IMR-90 (cell line): ENCODE measurements at regions not wholly inside any gene's neighbourhood (a gene's known extent, or its start where the extent isn't known, plus 50 kb on each side); places are given as distances from the start of the nearest gene placed in this dataset.

Source experiments
- ATAC-seq: fragments of 200-7000 bp; cut with Tn5 transposase; 2 replicates; pipeline ENCODE4 v1.9.1; 2020; ENCODE audit warnings: low read depth, mild to moderate bottlenecking, moderate library complexity
- BruUV-seq: library from RNA; stranded (reverse); fragments of 400-500 nt; replicated peaks from 2 replicates; lab custom pipeline; 2021; lab: Mats Ljungman, UMichigan
- CTCF ChIA-PET: fragments of 300-600 bp; formaldehyde crosslinking; extraction: SDS; loops from one replicate; lab custom pipeline; 2021; ENCODE audit warnings: antibody characterized with exemption; lab: Yijun Ruan, JAX
- POLR2A ChIA-PET: fragments of 300-600 bp; sonication (Branson Sonifier 250); formaldehyde crosslinking; loops from one replicate; lab custom pipeline; 2022; ENCODE audit warnings: antibody characterized with exemption; ENCODE audit not compliant: unreplicated experiment; lab: Charles Lee
- DNase-seq: peaks from one replicate; pipeline ENCODE4 v3.0.0; 2013
- H2AFZ ChIP-seq: replicated peaks from 2 replicates; pipeline ENCODE3; 2013; ENCODE audit warnings: low read length, mild to moderate bottlenecking; ENCODE audit not compliant: poor library complexity
- H2AK5ac ChIP-seq: 2 replicates; pipeline ENCODE4 v1.6.1; 2013; ENCODE audit warnings: low read depth, low read length, inconsistent platforms
- H2AK9ac ChIP-seq: replicated peaks from 2 replicates; pipeline ENCODE3; 2013; ENCODE audit warnings: mild to moderate bottlenecking, low read depth, low read length, moderate library complexity; ENCODE audit not compliant: poor library complexity
- H2BK120ac ChIP-seq: 2 replicates; pipeline ENCODE4 v1.6.1; 2013; ENCODE audit warnings: low read depth, low read length, inconsistent platforms
- H2BK15ac ChIP-seq: 3 replicates; pipeline ENCODE4 v1.6.1; 2013; ENCODE audit warnings: low read depth, low read length, inconsistent platforms
- H2BK20ac ChIP-seq: 2 replicates; pipeline ENCODE4 v1.6.1; 2013; ENCODE audit warnings: low read depth, mild to moderate bottlenecking, inconsistent platforms, low read length, moderate library complexity
- H2BK5ac ChIP-seq: 2 replicates; pipeline ENCODE4 v1.6.1; 2013; ENCODE audit warnings: mild to moderate bottlenecking, low read depth, low read length, inconsistent platforms; ENCODE audit not compliant: poor library complexity, severe bottlenecking
- H3K14ac ChIP-seq: replicated peaks from 2 replicates; pipeline ENCODE4 v1.6.1; 2013; ENCODE audit warnings: low read depth, low read length, inconsistent platforms
- H3K18ac ChIP-seq: 2 replicates; pipeline ENCODE4 v1.6.1; 2013; ENCODE audit warnings: low read depth, low read length, control low read depth
- H3K23ac ChIP-seq: 2 replicates; pipeline ENCODE4 v1.6.1; 2013; ENCODE audit warnings: low read depth, low read length, inconsistent platforms
- H3K27ac ChIP-seq: 2 replicates; pipeline ENCODE4 v1.5.1; 2013; ENCODE audit warnings: mild to moderate bottlenecking, control low read depth, low read length; ENCODE audit not compliant: insufficient read depth
- H3K27me3 ChIP-seq: 2 replicates; pipeline ENCODE4 v1.6.1; 2013; ENCODE audit warnings: low read length; ENCODE audit not compliant: control insufficient read depth, insufficient read depth
- H3K36me3 ChIP-seq: 2 replicates; pipeline ENCODE4 v1.6.1; 2013; ENCODE audit warnings: low read length, mixed read lengths; ENCODE audit not compliant: control insufficient read depth, insufficient read depth
- H3K4ac ChIP-seq: 2 replicates; pipeline ENCODE4 v1.6.1; 2013; ENCODE audit warnings: low read depth, low read length, inconsistent platforms
- H3K4me1 ChIP-seq: 2 replicates; pipeline ENCODE4 v1.6.1; 2013; ENCODE audit warnings: low read length, mixed read lengths; ENCODE audit not compliant: control insufficient read depth, insufficient read depth
- H3K4me2 ChIP-seq: 2 replicates; pipeline ENCODE4 v1.6.1; 2013; ENCODE audit warnings: low read depth, mild to moderate bottlenecking, control low read depth, low read length, moderate library complexity
- H3K4me3 ChIP-seq: 2 replicates; pipeline ENCODE4 v1.5.1; 2013; ENCODE audit warnings: low read depth, mild to moderate bottlenecking, control low read depth, low read length, moderate library complexity; ENCODE audit not compliant: insufficient read depth
- H3K56ac ChIP-seq: 2 replicates; pipeline ENCODE4 v1.6.1; 2013; ENCODE audit warnings: low read length, inconsistent platforms; ENCODE audit not compliant: insufficient read depth; ENCODE audit errors: extremely low read depth
- H3K79me1 ChIP-seq, 2 experiments: 2 replicates each; pipeline ENCODE4 v1.6.1; 2013; ENCODE audit warnings: low read length in 2 of 2, inconsistent platforms in 1 of 2, low read depth in 1 of 2
- H3K9ac ChIP-seq: 2 replicates; pipeline ENCODE4 v1.6.1; 2013; ENCODE audit warnings: low read depth, low read length, control low read depth
- H3K9me1 ChIP-seq: 2 replicates; pipeline ENCODE4 v1.6.1; 2013; ENCODE audit warnings: low read length, inconsistent platforms; ENCODE audit not compliant: insufficient read depth
- H3K9me3 ChIP-seq: 2 replicates; pipeline ENCODE4 v1.6.1; 2013; ENCODE audit warnings: low read length; ENCODE audit not compliant: control insufficient read depth, insufficient read depth
- H4K20me1 ChIP-seq: 2 replicates; pipeline ENCODE4 v1.6.1; 2013; ENCODE audit warnings: low read length, inconsistent platforms; ENCODE audit not compliant: insufficient read depth
- H4K5ac ChIP-seq: 2 replicates; pipeline ENCODE4 v1.6.1; 2013; ENCODE audit warnings: mild to moderate bottlenecking, low read depth, low read length, control low read depth
- H4K8ac ChIP-seq, 2 experiments: 2 replicates each; pipeline ENCODE4 v1.6.1; 2013; ENCODE audit warnings: low read depth in 2 of 2, low read length in 2 of 2, control low read depth in 1 of 2, inconsistent platforms in 1 of 2
- H4K91ac ChIP-seq: 2 replicates; pipeline ENCODE4 v1.6.1; 2013; ENCODE audit warnings: low read depth, low read length, inconsistent platforms; ENCODE audit not compliant: insufficient read depth
- BHLHE40 ChIP-seq: fragments of 150-350 bp; IDR thresholded peaks from 2 replicates; pipeline ENCODE4 v1.6.1; 2016; ENCODE audit warnings: mild to moderate bottlenecking, low read depth, low read length
- CEBPB ChIP-seq: IDR thresholded peaks from 2 replicates; pipeline ENCODE4 v1.6.1; 2012; ENCODE audit warnings: low read depth, low read length, improper control_type of control experiment
- CHD1 ChIP-seq: IDR thresholded peaks from 2 replicates; pipeline ENCODE4 v1.6.1; 2012; ENCODE audit warnings: low read depth, low read length, improper control_type of control experiment
- FOS ChIP-seq: fragments of 150-350 bp; IDR thresholded peaks from 2 replicates; pipeline ENCODE4 v1.6.1; 2016; ENCODE audit warnings: low read depth, low read length
- MAFK ChIP-seq: IDR thresholded peaks from 2 replicates; pipeline ENCODE4 v1.6.1; 2012; ENCODE audit warnings: low read depth, low read length, improper control_type of control experiment
- MAZ ChIP-seq: IDR thresholded peaks from 2 replicates; pipeline ENCODE4 v1.6.1; 2012; ENCODE audit warnings: low read depth, mild to moderate bottlenecking, low read length, improper control_type of control experiment, moderate library complexity, borderline replicate concordance
- MXI1 ChIP-seq: IDR thresholded peaks from 2 replicates; pipeline ENCODE4 v1.6.1; 2012; ENCODE audit warnings: low read depth, mild to moderate bottlenecking, low read length, moderate library complexity, borderline replicate concordance
- NFE2L2 ChIP-seq: fragments of 150-350 bp; IDR thresholded peaks from 2 replicates; pipeline ENCODE4 v1.6.1; 2016; ENCODE audit warnings: low read depth, mild to moderate bottlenecking, low read length
- POLR2A ChIP-seq: IDR thresholded peaks from 2 replicates; pipeline ENCODE4 v1.6.1; 2012; ENCODE audit warnings: mild to moderate bottlenecking, low read depth, low read length
- RAD21 ChIP-seq: IDR thresholded peaks from 2 replicates; pipeline ENCODE4 v1.6.1; 2012; ENCODE audit warnings: low read length, improper control_type of control experiment
- RCOR1 ChIP-seq: IDR thresholded peaks from 2 replicates; pipeline ENCODE4 v1.6.1; 2012; ENCODE audit warnings: mild to moderate bottlenecking, low read length, improper control_type of control experiment; ENCODE audit not compliant: insufficient replicate concordance
- RFX5 ChIP-seq: IDR thresholded peaks from 2 replicates; pipeline ENCODE4 v1.8.0; 2012; ENCODE audit warnings: low read depth, mild to moderate bottlenecking, low read length, moderate library complexity
- SMC3 ChIP-seq: fragments of 150-350 bp; IDR thresholded peaks from 2 replicates; pipeline ENCODE4 v1.6.1; 2016; ENCODE audit warnings: low read depth, mild to moderate bottlenecking, antibody characterized with exemption, low read length, moderate library complexity
- WGBS, 2 experiments: methylation state at CpG; one replicate each; pipeline versions ENCODE4 v1.1.5 to v1.1.7; 2013; ENCODE audit warnings: missing lambda C conversion rate in 2 of 2; ENCODE audit not compliant: insufficient read length in 1 of 2; ENCODE audit errors: extremely low coverage in 2 of 2; 5-methylcytosine and 5-hydroxymethylcytosine counted together
- dilution Hi-C: fragments of 300-500 bp; cut with HindIII; formaldehyde crosslinking; loops from one replicate; pipeline ENCODE4 v1.14.3; 2018; ENCODE audit warnings: low sequenced_read_pairs; ENCODE audit not compliant: unreplicated experiment
- in situ Hi-C: fragments of 300-500 bp; cut with MboI; formaldehyde crosslinking; loops from 3 replicates; pipeline ENCODE4 v1.14.3; 2019; ENCODE audit warnings: low sequenced_read_pairs, inconsistent platforms, mixed read lengths
- intact Hi-C: fragments of 100-400 bp; cut with micrococcal nuclease; formaldehyde crosslinking; loops from 2 replicates; pipeline ENCODE4 v1.10.0; 2022
- TF ChIP-seq, protein P1 (sequence below): fragments of 150-350 bp; IDR thresholded peaks from 2 replicates; pipeline ENCODE4 v1.6.1; 2017; ENCODE audit warnings: mild to moderate bottlenecking, antibody characterized with exemption, low read length, low read depth

GRCh38 chr11:45060707-45061106 lies 85.7 kb upstream of the PRDM11 start:
- Histone ChIP-seq H3K9ac (no peak overlapping the region), H3K4ac (no peak overlapping the region), H2BK120ac (no peak overlapping the region), H4K5ac (no peak overlapping the region), H3K9me3 (peaks cover 3% of the 10 kb centered on the region), H2BK20ac (no peak overlapping the region), H3K9me1 (no peaks in the 10 kb centered on the region), H3K14ac (no peak overlapping the region), H4K91ac (no peak overlapping the region), H3K79me1 (no peaks in the 10 kb centered on the region), H3K23ac (no peak overlapping the region), H2BK15ac (no peak overlapping the region), H3K18ac (peak overlapping the region; percentile 46; the same call in 1 of the 2 replicates), H2AK9ac (no peak overlapping the region), H3K27ac (no peak overlapping the region), H3K56ac (no peak overlapping the region), H3K36me3 (no peaks in the 10 kb centered on the region), H3K4me1 (peaks cover 3% of the 10 kb centered on the region; the same call in 1 of the 2 replicates), H3K4me2 (no peak overlapping the region), H2AK5ac (no peak overlapping the region), H4K20me1 (no peaks in the 10 kb centered on the region), H4K8ac (no peak overlapping the region), H3K27me3 (peaks cover 14% of the 10 kb centered on the region), H3K4me3 (no peak overlapping the region), H2BK5ac (no peak overlapping the region), H2AFZ (no peak overlapping the region)
- in situ Hi-C loops, result no loop called here
- TF ChIP-seq BHLHE40 (no peak), MXI1 (no peak), POLR2A (no peak), RCOR1 (no peak), MAZ (no peak), CHD1 (no peak), RAD21 (no peak), SMC3 (no peak), NFE2L2 (no peak), MAFK (no peak), FOS (no peak), CEBPB (no peak), RFX5 (no peak)
- TF ChIP-seq, protein P1, sequence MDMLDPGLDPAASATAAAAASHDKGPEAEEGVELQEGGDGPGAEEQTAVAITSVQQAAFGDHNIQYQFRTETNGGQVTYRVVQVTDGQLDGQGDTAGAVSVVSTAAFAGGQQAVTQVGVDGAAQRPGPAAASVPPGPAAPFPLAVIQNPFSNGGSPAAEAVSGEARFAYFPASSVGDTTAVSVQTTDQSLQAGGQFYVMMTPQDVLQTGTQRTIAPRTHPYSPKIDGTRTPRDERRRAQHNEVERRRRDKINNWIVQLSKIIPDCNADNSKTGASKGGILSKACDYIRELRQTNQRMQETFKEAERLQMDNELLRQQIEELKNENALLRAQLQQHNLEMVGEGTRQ, result no peak
- intact Hi-C loops, result no loop called here
- no peak for DNase-seq
- dilution Hi-C loops, result no loop called here
- WGBS, 2 experiments, result no CpG with 5 or more reads among the region's 8 CpGs
- ChIA-PET POLR2A (no interaction called here), CTCF (no interaction called here)
- no TSS peak for BruUV-seq
- ATAC-seq, result no peak
